MCF 10A (cell line): ENCODE measurements at regions not wholly inside any gene's neighbourhood (a gene's known extent, or its start where the extent isn't known, plus 50 kb on each side); places are given as distances from the start of the nearest gene placed in this dataset.

Experiments used
- BruUV-seq: library from RNA; stranded (reverse); fragments of 400-500 nt; replicated peaks from 2 replicates; lab custom pipeline; 2021; lab: Mats Ljungman, UMichigan
- CTCF ChIA-PET: fragments of 300-600 bp; sonication (Branson Sonifier 250); formaldehyde crosslinking; extraction: SDS; loops from one replicate; lab custom pipeline; 2021; ENCODE audit warnings: antibody characterized with exemption, inconsistent platforms; lab: Yijun Ruan, JAX
- POLR2A ChIA-PET: fragments of 300-600, 350-650 bp; sonication (Branson Sonifier 250); formaldehyde crosslinking; extraction: SDS; loops from one replicate; lab custom pipeline; 2020; ENCODE audit warnings: antibody characterized with exemption, inconsistent platforms; lab: Yijun Ruan, JAX
- DNase-seq: peaks from one replicate; pipeline ENCODE4 v3.0.0-alpha.2; 2018; ENCODE audit not compliant: unreplicated experiment
- H3K27ac Mint-ChIP-seq: one replicate; pipeline ENCODE4 v1.8.0; 2022; ENCODE audit warnings: mild to moderate bottlenecking, low read depth, mixed read lengths; ENCODE audit not compliant: unreplicated experiment
- H3K27me3 Mint-ChIP-seq: one replicate; pipeline ENCODE4 v1.8.0; 2022; ENCODE audit warnings: mixed read lengths; ENCODE audit not compliant: insufficient read depth, unreplicated experiment
- H3K36me3 Mint-ChIP-seq: one replicate; pipeline ENCODE4 v1.8.0; 2022; ENCODE audit warnings: mild to moderate bottlenecking, moderate library complexity, mixed read lengths; ENCODE audit not compliant: insufficient read depth, unreplicated experiment
- H3K4me1 Mint-ChIP-seq: one replicate; pipeline ENCODE4 v1.8.0; 2022; ENCODE audit warnings: mixed read lengths; ENCODE audit not compliant: insufficient read depth, unreplicated experiment
- H3K4me3 Mint-ChIP-seq: one replicate; pipeline ENCODE4 v1.8.0; 2022; ENCODE audit warnings: mild to moderate bottlenecking, moderate library complexity, mixed read lengths; ENCODE audit not compliant: unreplicated experiment
- H3K9me3 Mint-ChIP-seq: one replicate; pipeline ENCODE4 v1.8.0; 2022; ENCODE audit warnings: mixed read lengths; ENCODE audit not compliant: unreplicated experiment
- CTCF ChIP-seq: fragments of 200-600 bp; IDR thresholded peaks from one replicate; pipeline ENCODE4 v1.8.0; 2022; ENCODE audit warnings: antibody characterized with exemption, mild to moderate bottlenecking; ENCODE audit not compliant: unreplicated experiment
- intact Hi-C: fragments of 100-400 bp; cut with micrococcal nuclease; formaldehyde crosslinking; loops from 2 replicates; pipeline ENCODE4 v1.14.1; 2022

DNA sequence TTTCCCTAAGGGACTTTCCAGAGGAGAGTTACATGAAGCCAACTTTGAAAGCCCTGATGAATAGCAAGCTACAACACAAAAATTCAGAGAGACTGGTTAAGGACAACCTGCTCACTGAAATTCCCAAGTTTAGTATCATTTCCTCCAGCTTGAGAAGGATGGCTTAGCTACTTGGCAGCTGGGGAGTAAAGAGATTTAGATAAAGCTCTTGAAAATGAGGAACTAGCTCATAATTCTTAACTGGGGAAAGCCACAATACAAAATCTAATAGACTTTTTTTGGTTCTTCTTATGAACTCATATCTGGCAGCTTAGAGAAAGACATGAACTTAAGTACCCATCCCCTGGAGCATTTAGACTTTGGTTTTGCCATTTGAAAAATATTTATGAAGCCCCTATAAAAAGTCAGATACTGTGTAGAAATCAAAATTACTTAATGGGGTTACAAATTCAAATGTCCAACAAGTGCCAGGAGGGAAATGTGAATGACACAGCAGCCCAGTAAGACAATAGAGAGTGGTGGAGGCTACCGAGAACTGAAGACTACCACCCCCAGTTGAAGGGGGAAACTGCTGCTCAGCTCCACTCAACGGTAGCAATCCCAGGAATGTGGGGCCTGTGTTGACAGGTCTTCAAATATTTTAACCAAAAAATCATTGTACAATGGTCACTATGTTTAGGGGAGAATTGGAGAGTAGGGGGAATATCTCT is 79.4 kb upstream of the ADRB2 start:
- BruUV-seq, result no TSS peak
- intact Hi-C loops, result no loop called here
- no peaks in the 10 kb centered on the region for H3K9me3 Mint-ChIP-seq
- H3K36me3 Mint-ChIP-seq, result no peaks in the 10 kb centered on the region
- H3K4me1 Mint-ChIP-seq, result no peaks in the 10 kb centered on the region
- no peak overlapping the region for H3K4me3 Mint-ChIP-seq
- no peak overlapping the region for H3K27ac Mint-ChIP-seq
- no peaks in the 10 kb centered on the region for H3K27me3 Mint-ChIP-seq
- ChIA-PET POLR2A (interaction anchor here (0.6 to 0.8 kb wide), 3 partner anchors 57 to 165 kb away, joined by 4 to 5 read pairs (median 4); no protein-coding TSS in a partner anchor), CTCF (interaction anchor here (0.6 to 23.9 kb wide), 11 partner anchors 9 to 368 kb away, joined by 3 to 882 read pairs (median 6); no protein-coding TSS in a partner anchor)
- no peak for DNase-seq
- no peak for TF ChIP-seq CTCF

DNA sequence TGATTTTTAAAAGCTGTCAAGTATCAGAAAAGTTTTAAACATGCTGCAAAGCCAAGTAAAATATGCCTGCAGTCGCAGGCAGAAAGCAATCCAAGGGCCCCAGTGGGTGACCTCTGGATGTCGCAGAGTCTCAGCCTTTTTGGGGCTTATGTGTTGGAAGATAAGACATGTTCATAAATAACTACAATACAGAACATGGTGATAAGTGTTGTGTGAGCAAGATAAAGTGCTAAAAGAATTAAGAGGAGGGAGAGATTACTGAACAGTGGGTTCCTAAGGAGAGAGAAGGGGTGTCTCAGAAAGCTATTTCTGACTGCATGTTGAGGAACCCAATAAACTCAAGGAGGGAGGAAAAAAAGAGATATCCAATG is 78.9 kb upstream of the ADRB2 start:
- no peak overlapping the region for H3K27ac Mint-ChIP-seq
- ChIA-PET CTCF (interaction anchor here (0.6 to 23.9 kb wide), 11 partner anchors 11 to 568 kb away, joined by 3 to 882 read pairs (median 4); no protein-coding TSS in a partner anchor), POLR2A (interaction anchor here (0.8 kb wide), 1 partner anchor 165 kb away, joined by 4 read pairs; no protein-coding TSS in a partner anchor)
- no peaks in the 10 kb centered on the region for H3K4me1 Mint-ChIP-seq
- no peaks in the 10 kb centered on the region for H3K27me3 Mint-ChIP-seq
- no peaks in the 10 kb centered on the region for H3K36me3 Mint-ChIP-seq
- no peak for TF ChIP-seq CTCF
- intact Hi-C loops, result no loop called here
- no TSS peak for BruUV-seq
- DNase-seq, result no peak
- H3K4me3 Mint-ChIP-seq, result no peak overlapping the region
- H3K9me3 Mint-ChIP-seq, result peaks cover under 1% of the 10 kb centered on the region

- intact Hi-C loops, result no loop called here
- Mint-ChIP-seq H3K36me3 (no peaks in the 10 kb centered on the region), H3K4me1 (no peaks in the 10 kb centered on the region), H3K9me3 (peaks cover 8% of the 10 kb centered on the region), H3K27me3 (no peaks in the 10 kb centered on the region), H3K27ac (no peak overlapping the region), H3K4me3 (no peak overlapping the region)
- TF ChIP-seq CTCF, result no peak
- ChIA-PET POLR2A (interaction anchor here (0.6 kb wide), 1 partner anchor 314 kb away, joined by 3 read pairs; no protein-coding TSS in a partner anchor), CTCF (interaction anchor here (0.8 to 23.9 kb wide), 10 partner anchors 8 to 376 kb away, joined by 3 to 882 read pairs (median 4); no protein-coding TSS in a partner anchor)
- BruUV-seq, result no TSS peak
- no peak for DNase-seq
Measured at GRCh38 chr5:148748702-148749392, 77.6 kb upstream of the ADRB2 start.

DNA sequence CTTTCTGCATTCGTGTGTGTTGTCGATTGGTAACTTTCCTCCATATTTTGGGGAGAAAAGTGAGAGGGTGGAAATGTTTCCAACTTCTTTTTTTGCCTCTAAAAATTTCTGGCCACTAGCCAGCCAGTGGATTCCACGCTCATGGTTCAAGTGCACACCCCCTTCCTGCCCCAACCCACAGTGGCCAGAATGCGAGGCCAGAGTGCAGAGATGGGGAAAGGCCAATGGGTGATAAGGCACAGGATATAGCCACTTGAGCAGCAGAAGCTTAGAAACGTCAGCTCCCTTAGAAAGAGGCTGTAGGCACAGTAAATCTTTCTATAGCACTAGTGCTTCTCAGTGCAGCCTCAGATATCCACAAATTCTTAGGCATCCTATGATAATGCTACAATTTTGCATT is 75.8 kb upstream of the ADRB2 start:
- no peak overlapping the region for H3K4me3 Mint-ChIP-seq
- intact Hi-C loops, result no loop called here
- peaks cover 8% of the 10 kb centered on the region for H3K9me3 Mint-ChIP-seq
- no peaks in the 10 kb centered on the region for H3K36me3 Mint-ChIP-seq
- no peaks in the 10 kb centered on the region for H3K27me3 Mint-ChIP-seq
- no peak for DNase-seq
- no TSS peak for BruUV-seq
- H3K4me1 Mint-ChIP-seq, result no peaks in the 10 kb centered on the region
- POLR2A ChIA-PET, result interaction anchor here (1.8 kb wide), 1 partner anchor 77 kb away, joined by 4 read pairs; no protein-coding TSS in a partner anchor
- H3K27ac Mint-ChIP-seq, result no peak overlapping the region
- TF ChIP-seq CTCF, result no peak
- CTCF ChIA-PET, result interaction anchor here (0.7 to 23.9 kb wide), 8 partner anchors 10 to 364 kb away, joined by 3 to 882 read pairs (median 4); no protein-coding TSS in a partner anchor
